ENCODE measurements at regions not wholly inside any gene's neighbourhood (a gene's known extent, or its start where the extent isn't known, plus 50 kb on each side); places are given as distances from the start of the nearest gene placed in this dataset.

- no peak for TF ChIP-seq CTCF (IDR thresholded peaks at IDR 0.05; ENCODE audit: low read length)
- no peak for TF ChIP-seq EZH2 (IDR thresholded peaks at IDR 0.05; ENCODE audit: borderline replicate concordance, low read length)
These were observed 458.4 kb downstream of the SHISA9 start for GRCh38 chr16:13359835-13360234.
